ENCODE measurements at regions not wholly inside any gene's neighbourhood (a gene's known extent, or its start where the extent isn't known, plus 50 kb on each side); places are given as distances from the start of the nearest gene placed in this dataset.

GRCh38 chr14:38669027-38669426 lies 413.1 kb upstream of the CLEC14A start (continued):
- TF ChIP-seq YY1 (IDR thresholded peaks at IDR 0.05; ENCODE audit: extremely low read depth, insufficient replicate concordance, low read depth, low read length): no peak

- H3K4me1 ChIP-seq (ENCODE audit: control insufficient read depth in 1 of 2, insufficient read depth in 2 of 2, low read length in 2 of 2): no peaks in the 10 kb centered on the region
- CTCF ChIA-PET: no interaction called here
- intact Hi-C loops (cut with micrococcal nuclease): no loop called here
- POLR2A ChIA-PET: no interaction called here
- no peaks in the 10 kb centered on the region for H3K36me3 ChIP-seq (ENCODE audit: control insufficient read depth in 1 of 2, insufficient read depth in 2 of 2, low read length in 2 of 2)
- H3K4me3 ChIP-seq (replicated peaks in 1 of 2; ENCODE audit: low read depth in 1 of 2, low read length in 2 of 2): no peak overlapping the region
- H3K9ac ChIP-seq (ENCODE audit: low read length): no peak overlapping the region
- H3K79me2 ChIP-seq (ENCODE audit: insufficient read depth, low read length): no peaks in the 10 kb centered on the region
- no peak overlapping the region for H3K27ac ChIP-seq (ENCODE audit: low read depth, low read length)
- ATAC-seq (no peak), DNase-seq (ENCODE audit: low read depth, low spot score) (no peak)
- H3K9me3 ChIP-seq (ENCODE audit: control insufficient read depth in 1 of 2, insufficient read depth in 1 of 2, low read depth in 1 of 2, low read length in 2 of 2): no peaks in the 10 kb centered on the region
- no peaks in the 10 kb centered on the region for H3K27me3 ChIP-seq (ENCODE audit: insufficient read depth, low read length)
- no peaks in the 10 kb centered on the region for H3K9me2 ChIP-seq (ENCODE audit: insufficient read depth)
- TF ChIP-seq ATF3 (IDR thresholded peaks at IDR 0.05): no peak
- H4K20me1 ChIP-seq (ENCODE audit: insufficient read depth): no peaks in the 10 kb centered on the region
- no TSS peak for BruUV-seq (replicated peaks)
- RAD21 ChIA-PET (ENCODE audit: low non-redundant PET in 1 of 2, low total read pairs in 2 of 2, uncharacterized antibody in 2 of 2, unreplicated experiment in 2 of 2): no interaction called here
- no peak overlapping the region for H3K4me2 ChIP-seq (ENCODE audit: low read length)
- H2AFZ ChIP-seq (ENCODE audit: low read depth, low read length, poor library complexity, severe bottlenecking): no peak overlapping the region
These were observed 407.5 kb upstream of the CLEC14A start for GRCh38 chr14:38663382-38663781.

- Histone ChIP-seq H3K9ac (ENCODE audit: low read length) (no peak overlapping the region), H3K4me3 (replicated peaks in 1 of 2; ENCODE audit: low read depth in 1 of 2, low read length in 2 of 2) (no peak overlapping the region), H3K27ac (ENCODE audit: low read depth, low read length) (no peak overlapping the region), H4K20me1 (ENCODE audit: insufficient read depth) (no peaks in the 10 kb centered on the region), H3K9me3 (ENCODE audit: control insufficient read depth in 1 of 2, insufficient read depth in 1 of 2, low read depth in 1 of 2, low read length in 2 of 2) (no peaks in the 10 kb centered on the region), H3K36me3 (ENCODE audit: control insufficient read depth in 1 of 2, insufficient read depth in 2 of 2, low read length in 2 of 2) (no peaks in the 10 kb centered on the region), H3K9me2 (ENCODE audit: insufficient read depth) (no peaks in the 10 kb centered on the region), H3K4me1 (ENCODE audit: control insufficient read depth in 1 of 2, insufficient read depth in 2 of 2, low read length in 2 of 2) (no peaks in the 10 kb centered on the region), H3K27me3 (ENCODE audit: insufficient read depth, low read length) (no peaks in the 10 kb centered on the region), H3K79me2 (ENCODE audit: insufficient read depth, low read length) (no peaks in the 10 kb centered on the region), H2AFZ (ENCODE audit: low read depth, low read length, poor library complexity, severe bottlenecking) (no peak overlapping the region), H3K4me2 (ENCODE audit: low read length) (no peak overlapping the region)
- ChIA-PET POLR2A (no interaction called here), RAD21 (ENCODE audit: low non-redundant PET in 1 of 2, low total read pairs in 2 of 2, uncharacterized antibody in 2 of 2, unreplicated experiment in 2 of 2) (no interaction called here), CTCF (no interaction called here)
- no peak for DNase-seq (ENCODE audit: low read depth, low spot score)
- TF ChIP-seq POLR2A (IDR thresholded peaks at IDR 0.05; ENCODE audit: borderline replicate concordance, extremely low read depth, insufficient read depth, insufficient read length) (no peak), RAD21 (IDR thresholded peaks at IDR 0.05; ENCODE audit: low read depth) (no peak), SP1 (IDR thresholded peaks at IDR 0.05; ENCODE audit: low read depth) (no peak), REST (IDR thresholded peaks at IDR 0.05; ENCODE audit: low read depth) (no peak), FOSL1 (IDR thresholded peaks at IDR 0.05; ENCODE audit: low read depth) (no peak), ZBTB33 (IDR thresholded peaks at IDR 0.05; ENCODE audit: extremely low read depth, insufficient replicate concordance, low read length) (no peak), YY1 (IDR thresholded peaks at IDR 0.05; ENCODE audit: extremely low read depth, insufficient replicate concordance, low read depth, low read length) (no peak), SIN3A (IDR thresholded peaks at IDR 0.05; ENCODE audit: low read depth) (no peak), EGR1 (IDR thresholded peaks at IDR 0.05; ENCODE audit: low read depth) (no peak), CBX3 (IDR thresholded peaks at IDR 0.05; ENCODE audit: low read depth) (no peak), SRF (IDR thresholded peaks at IDR 0.05; ENCODE audit: low read depth) (no peak)
- BruUV-seq (replicated peaks): no TSS peak
- no peak for ATAC-seq
- intact Hi-C loops (cut with micrococcal nuclease): no loop called here
These were observed 406.9 kb upstream of the CLEC14A start for GRCh38 chr14:38662781-38663180.

Data from HCT116 (cell line).